ENCODE measurements at regions not wholly inside any gene's neighbourhood (a gene's known extent, or its start where the extent isn't known, plus 50 kb on each side); places are given as distances from the start of the nearest gene placed in this dataset.

DNA sequence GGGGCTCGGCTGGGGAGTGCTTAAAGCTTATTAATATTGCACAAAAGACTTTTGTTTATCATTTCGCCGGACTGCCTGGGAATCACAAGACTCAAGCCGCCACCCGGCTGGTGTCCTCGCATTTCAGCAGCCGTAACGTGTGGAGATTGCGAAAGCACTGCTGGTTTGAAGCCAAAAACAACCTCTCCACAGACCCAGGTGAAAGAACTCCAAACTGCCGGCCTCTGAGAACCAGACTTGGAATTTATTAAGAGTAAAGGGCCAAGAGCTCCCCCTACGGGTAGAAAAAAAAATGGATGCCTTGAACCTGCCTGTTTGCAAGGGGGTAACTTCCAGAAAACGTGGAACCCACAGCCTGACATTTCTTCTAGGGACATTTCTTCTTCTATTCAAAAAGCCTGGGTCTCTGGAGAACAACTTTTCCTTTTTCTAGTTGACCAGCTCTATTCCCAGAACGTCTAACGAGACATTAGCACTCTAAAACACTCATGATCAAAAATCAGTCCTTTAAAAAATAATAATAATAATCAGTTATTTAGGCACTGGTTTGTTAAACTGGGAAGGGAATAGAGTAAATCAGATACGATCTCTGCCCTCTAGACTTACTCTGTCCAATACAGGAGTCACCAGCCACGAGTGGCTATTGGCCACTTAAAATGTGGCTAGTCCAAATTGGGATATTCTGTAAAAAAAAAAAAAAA lies 216.3 kb downstream of the C1D start:
- WGBS, 2 donors: 10% methylated on average over 16 of the region's 16 CpGs
- peak overlapping the region in 1 of 2 donors; percentile 11 for H3K27ac ChIP-seq (ENCODE audit: low read depth in 2 of 2, low read length in 1 of 2)
- no peaks in the 10 kb centered on the region for H3K27me3 ChIP-seq (ENCODE audit: control insufficient read depth in 1 of 2, insufficient read depth in 2 of 2, low read length in 2 of 2)
- H3K4me1 ChIP-seq (ENCODE audit: control insufficient read depth in 2 of 2, insufficient read depth in 2 of 2, low read length in 1 of 2): no peaks in the 10 kb centered on the region
- no peaks in the 10 kb centered on the region for H3K36me3 ChIP-seq (ENCODE audit: control insufficient read depth in 2 of 2, insufficient read depth in 2 of 2, low read length in 1 of 2)
- H3K4me3 ChIP-seq (ENCODE audit: low read depth in 1 of 2, low read length in 2 of 2): no peak overlapping the region
- H3K9me3 ChIP-seq (ENCODE audit: control insufficient read depth in 2 of 2, insufficient read depth in 1 of 2, low read depth in 1 of 2, low read length in 1 of 2): no peaks in the 10 kb centered on the region

GRCh38 chr2:67848551-67849285 lies 214.1 kb downstream of the C1D start:
- H3K4me1 ChIP-seq (ENCODE audit: control insufficient read depth in 2 of 2, insufficient read depth in 2 of 2, low read length in 1 of 2): no peaks in the 10 kb centered on the region
- H3K9me3 ChIP-seq (ENCODE audit: control insufficient read depth in 2 of 2, insufficient read depth in 1 of 2, low read depth in 1 of 2, low read length in 1 of 2): no peaks in the 10 kb centered on the region
- H3K36me3 ChIP-seq (ENCODE audit: control insufficient read depth in 2 of 2, insufficient read depth in 2 of 2, low read length in 1 of 2): no peaks in the 10 kb centered on the region
- no peak overlapping the region for H3K4me3 ChIP-seq (ENCODE audit: low read depth in 1 of 2, low read length in 2 of 2)
- H3K27me3 ChIP-seq (ENCODE audit: control insufficient read depth in 1 of 2, insufficient read depth in 2 of 2, low read length in 2 of 2): no peaks in the 10 kb centered on the region
- 63 to 67% methylated on average over 6 of the region's 6 CpGs for WGBS, 2 donors
- no peak overlapping the region for H3K27ac ChIP-seq (ENCODE audit: low read depth in 2 of 2, low read length in 1 of 2)

DNA sequence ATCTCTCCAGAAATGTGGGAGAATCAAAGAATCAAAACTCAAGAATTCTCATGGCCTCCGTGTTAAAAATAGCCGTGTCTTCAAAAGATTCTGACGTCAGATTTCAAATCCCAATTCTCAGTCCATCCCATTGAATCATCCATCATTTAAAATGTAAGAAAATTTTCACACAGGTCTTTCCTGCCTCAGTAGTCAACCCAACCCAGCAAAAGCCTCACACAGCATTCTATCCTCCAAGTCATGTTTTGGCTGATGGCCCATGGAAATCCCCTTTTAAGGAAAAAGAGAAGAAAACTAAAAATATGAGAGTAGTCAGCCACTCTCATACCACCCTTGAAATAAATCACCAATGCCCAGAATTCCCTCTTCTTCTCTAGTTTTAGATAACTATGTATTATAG lies 211.8 kb downstream of the C1D start:
- H3K27ac ChIP-seq (ENCODE audit: low read depth in 2 of 2, low read length in 1 of 2): no peak overlapping the region
- WGBS, 2 donors: 86 to 91% methylated on average over 3 of the region's 3 CpGs
- H3K36me3 ChIP-seq (ENCODE audit: control insufficient read depth in 2 of 2, insufficient read depth in 2 of 2, low read length in 1 of 2): no peaks in the 10 kb centered on the region
- H3K4me3 ChIP-seq (ENCODE audit: low read depth in 1 of 2, low read length in 2 of 2): no peak overlapping the region
- H3K9me3 ChIP-seq (ENCODE audit: control insufficient read depth in 2 of 2, insufficient read depth in 1 of 2, low read depth in 1 of 2, low read length in 1 of 2): no peaks in the 10 kb centered on the region
- H3K4me1 ChIP-seq (ENCODE audit: control insufficient read depth in 2 of 2, insufficient read depth in 2 of 2, low read length in 1 of 2): no peaks in the 10 kb centered on the region
- no peaks in the 10 kb centered on the region for H3K27me3 ChIP-seq (ENCODE audit: control insufficient read depth in 1 of 2, insufficient read depth in 2 of 2, low read length in 2 of 2)

GRCh38 chr2:67851956-67852824 lies 210.6 kb downstream of the C1D start:
- WGBS, 2 donors: 86 to 87% methylated on average over 8 of the region's 8 CpGs
- Histone ChIP-seq H3K9me3 (ENCODE audit: control insufficient read depth in 2 of 2, insufficient read depth in 1 of 2, low read depth in 1 of 2, low read length in 1 of 2) (no peaks in the 10 kb centered on the region), H3K27me3 (ENCODE audit: control insufficient read depth in 1 of 2, insufficient read depth in 2 of 2, low read length in 2 of 2) (no peaks in the 10 kb centered on the region), H3K4me1 (ENCODE audit: control insufficient read depth in 2 of 2, insufficient read depth in 2 of 2, low read length in 1 of 2) (no peaks in the 10 kb centered on the region), H3K27ac (ENCODE audit: low read depth in 2 of 2, low read length in 1 of 2) (no peak overlapping the region), H3K36me3 (ENCODE audit: control insufficient read depth in 2 of 2, insufficient read depth in 2 of 2, low read length in 1 of 2) (no peaks in the 10 kb centered on the region), H3K4me3 (ENCODE audit: low read depth in 1 of 2, low read length in 2 of 2) (no peak overlapping the region)

DNA sequence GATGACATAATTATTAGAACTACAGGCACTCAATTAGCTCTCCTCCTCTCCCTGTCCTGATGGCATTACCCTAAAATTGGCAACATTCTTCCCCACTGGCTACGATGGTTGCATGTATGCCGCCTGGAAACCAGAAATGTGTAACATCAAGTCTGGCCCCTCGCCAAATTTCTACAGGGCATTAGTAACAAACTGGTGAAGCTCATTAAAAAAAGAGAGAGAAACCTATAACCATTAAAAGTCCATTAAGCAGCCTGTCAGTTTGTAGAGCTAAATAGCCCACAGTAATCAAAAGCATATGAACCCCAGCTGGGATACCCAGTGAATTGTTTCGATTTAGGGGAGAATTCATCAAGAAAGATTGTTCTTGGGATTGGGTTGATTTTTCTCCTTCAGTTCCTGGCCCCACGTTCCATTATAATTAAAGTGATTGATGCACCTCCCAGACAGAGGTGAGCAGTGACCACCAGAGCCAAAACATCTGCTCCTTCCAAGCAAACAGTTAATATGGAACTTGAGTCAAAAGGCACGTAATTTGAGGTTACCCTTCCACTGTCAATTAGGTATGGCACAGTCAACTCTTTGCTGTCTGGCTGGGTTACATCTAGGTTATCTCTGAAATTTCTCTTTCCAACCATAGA lies 208.6 kb downstream of the C1D start:
- Histone ChIP-seq H3K27ac (ENCODE audit: low read depth in 2 of 2, low read length in 1 of 2) (no peak overlapping the region), H3K36me3 (ENCODE audit: control insufficient read depth in 2 of 2, insufficient read depth in 2 of 2, low read length in 1 of 2) (no peaks in the 10 kb centered on the region), H3K4me1 (ENCODE audit: control insufficient read depth in 2 of 2, insufficient read depth in 2 of 2, low read length in 1 of 2) (no peaks in the 10 kb centered on the region), H3K27me3 (ENCODE audit: control insufficient read depth in 1 of 2, insufficient read depth in 2 of 2, low read length in 2 of 2) (peaks cover 0 to 4% of the 10 kb centered on the region in 2 donors), H3K4me3 (ENCODE audit: low read depth in 1 of 2, low read length in 2 of 2) (no peak overlapping the region), H3K9me3 (ENCODE audit: control insufficient read depth in 2 of 2, insufficient read depth in 1 of 2, low read depth in 1 of 2, low read length in 1 of 2) (no peaks in the 10 kb centered on the region)
- WGBS, 2 donors: 64 to 66% methylated on average over 6 of the region's 6 CpGs

DNA sequence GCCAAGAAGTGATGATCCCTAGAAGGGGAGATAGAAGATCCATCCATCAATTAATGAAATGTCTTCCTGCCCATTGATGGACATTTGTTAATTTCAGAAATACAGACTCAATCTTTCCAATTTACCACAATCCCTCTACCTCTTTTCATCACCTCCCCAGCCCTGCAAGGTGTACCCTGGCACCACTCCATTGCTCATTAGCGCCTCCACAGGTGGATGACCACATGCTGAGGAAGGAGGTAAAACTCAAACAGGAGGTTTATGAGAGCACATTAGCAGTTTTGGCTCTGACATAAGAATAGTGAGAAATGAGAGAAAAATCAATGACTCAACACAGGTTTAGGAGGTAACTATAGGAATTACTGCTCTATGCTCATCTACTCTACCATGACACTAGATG lies 208.0 kb downstream of the C1D start:
- Histone ChIP-seq H3K4me1 (ENCODE audit: control insufficient read depth in 2 of 2, insufficient read depth in 2 of 2, low read length in 1 of 2) (no peaks in the 10 kb centered on the region), H3K27ac (ENCODE audit: low read depth in 2 of 2, low read length in 1 of 2) (no peak overlapping the region), H3K4me3 (ENCODE audit: low read depth in 1 of 2, low read length in 2 of 2) (no peak overlapping the region), H3K27me3 (ENCODE audit: control insufficient read depth in 1 of 2, insufficient read depth in 2 of 2, low read length in 2 of 2) (peaks cover 0 to 4% of the 10 kb centered on the region in 2 donors), H3K36me3 (ENCODE audit: control insufficient read depth in 2 of 2, insufficient read depth in 2 of 2, low read length in 1 of 2) (no peaks in the 10 kb centered on the region), H3K9me3 (ENCODE audit: control insufficient read depth in 2 of 2, insufficient read depth in 1 of 2, low read depth in 1 of 2, low read length in 1 of 2) (no peaks in the 10 kb centered on the region)
- 77 to 81% methylated on average over 1 of the region's 1 CpG for WGBS, 2 donors

GRCh38 chr2:67856866-67857265 lies 205.9 kb downstream of the C1D start:
- WGBS, 2 donors: 56 to 70% methylated on average over 3 of the region's 3 CpGs
- H3K27me3 ChIP-seq (ENCODE audit: control insufficient read depth in 1 of 2, insufficient read depth in 2 of 2, low read length in 2 of 2): peaks cover 0 to 4% of the 10 kb centered on the region in 2 donors
- no peak overlapping the region for H3K4me3 ChIP-seq (ENCODE audit: low read depth in 1 of 2, low read length in 2 of 2)
- H3K27ac ChIP-seq (ENCODE audit: low read depth in 2 of 2, low read length in 1 of 2): no peak overlapping the region
- no peaks in the 10 kb centered on the region for H3K9me3 ChIP-seq (ENCODE audit: control insufficient read depth in 2 of 2, insufficient read depth in 1 of 2, low read depth in 1 of 2, low read length in 1 of 2)
- no peaks in the 10 kb centered on the region for H3K4me1 ChIP-seq (ENCODE audit: control insufficient read depth in 2 of 2, insufficient read depth in 2 of 2, low read length in 1 of 2)
- H3K36me3 ChIP-seq (ENCODE audit: control insufficient read depth in 2 of 2, insufficient read depth in 2 of 2, low read length in 1 of 2): no peaks in the 10 kb centered on the region

DNA sequence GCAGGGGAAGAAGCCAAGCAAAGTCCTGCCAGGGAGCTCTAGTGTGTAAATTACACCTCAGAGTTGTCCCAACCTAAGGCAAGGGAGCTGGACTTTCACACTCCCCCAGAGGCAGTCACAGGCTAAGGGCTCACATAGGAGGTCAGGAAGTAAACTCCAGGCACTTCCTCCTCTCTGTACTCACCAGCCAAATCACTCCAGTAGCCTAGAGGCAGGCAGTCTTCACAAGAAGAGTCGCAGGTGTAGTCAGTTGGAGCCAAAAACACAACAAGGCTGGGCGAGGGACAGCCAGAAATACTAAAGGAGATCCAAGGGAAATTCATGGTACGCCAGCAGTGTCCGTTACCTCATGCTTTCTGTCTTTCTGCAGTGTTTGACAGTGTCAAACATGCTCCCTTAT lies 205.0 kb downstream of the C1D start:
- Histone ChIP-seq H3K27me3 (ENCODE audit: control insufficient read depth in 1 of 2, insufficient read depth in 2 of 2, low read length in 2 of 2) (peaks cover 0 to 4% of the 10 kb centered on the region in 2 donors), H3K9me3 (ENCODE audit: control insufficient read depth in 2 of 2, insufficient read depth in 1 of 2, low read depth in 1 of 2, low read length in 1 of 2) (no peaks in the 10 kb centered on the region), H3K4me1 (ENCODE audit: control insufficient read depth in 2 of 2, insufficient read depth in 2 of 2, low read length in 1 of 2) (no peaks in the 10 kb centered on the region), H3K4me3 (ENCODE audit: low read depth in 1 of 2, low read length in 2 of 2) (no peak overlapping the region), H3K27ac (ENCODE audit: low read depth in 2 of 2, low read length in 1 of 2) (no peak overlapping the region), H3K36me3 (ENCODE audit: control insufficient read depth in 2 of 2, insufficient read depth in 2 of 2, low read length in 1 of 2) (no peaks in the 10 kb centered on the region)
- WGBS, 2 donors: 64 to 68% methylated on average over 4 of the region's 4 CpGs

DNA sequence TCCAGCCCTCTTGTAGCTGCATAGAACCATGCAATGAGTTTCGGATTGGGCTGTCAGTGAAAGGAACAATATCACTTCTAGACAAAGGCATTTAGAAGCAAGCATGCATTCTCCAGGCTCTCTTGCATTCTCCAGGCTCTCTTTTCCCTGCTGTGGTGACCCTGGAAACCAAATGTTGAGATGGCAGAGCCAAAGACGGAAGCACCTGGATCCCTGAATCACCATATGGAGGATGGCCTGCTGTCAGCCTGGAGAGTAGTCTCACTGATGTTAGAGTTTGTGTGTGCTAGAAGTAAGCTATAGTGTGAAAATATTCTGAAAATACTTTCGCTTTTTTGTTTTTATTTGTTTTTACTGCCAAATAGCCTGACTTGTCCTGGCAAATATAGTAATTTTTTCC lies 203.9 kb downstream of the C1D start:
- Histone ChIP-seq H3K4me1 (ENCODE audit: control insufficient read depth in 2 of 2, insufficient read depth in 2 of 2, low read length in 1 of 2) (no peaks in the 10 kb centered on the region), H3K4me3 (ENCODE audit: low read depth in 1 of 2, low read length in 2 of 2) (no peak overlapping the region), H3K36me3 (ENCODE audit: control insufficient read depth in 2 of 2, insufficient read depth in 2 of 2, low read length in 1 of 2) (no peaks in the 10 kb centered on the region), H3K27ac (ENCODE audit: low read depth in 2 of 2, low read length in 1 of 2) (no peak overlapping the region), H3K9me3 (ENCODE audit: control insufficient read depth in 2 of 2, insufficient read depth in 1 of 2, low read depth in 1 of 2, low read length in 1 of 2) (no peaks in the 10 kb centered on the region), H3K27me3 (ENCODE audit: control insufficient read depth in 1 of 2, insufficient read depth in 2 of 2, low read length in 2 of 2) (peaks cover 0 to 4% of the 10 kb centered on the region in 2 donors)
- WGBS, 2 donors: 89% methylated on average over 3 of the region's 3 CpGs

All from esophagus (tissue), 2 donors.